Neuron (in vitro differentiated cells): ENCODE measurements at regions not wholly inside any gene's neighbourhood (a gene's known extent, or its start where the extent isn't known, plus 50 kb on each side); places are given as distances from the start of the nearest gene placed in this dataset.
A peak's percentile ranks its signal among the peaks of the same experiment; 100 is the strongest.

Source experiments
- H2AFZ ChIP-seq: one replicate; pipeline ENCODE4 v1.6.1; 2013; ENCODE audit warnings: low read depth, mild to moderate bottlenecking, inconsistent platforms, low read length, moderate library complexity
- H3K27me3 ChIP-seq: one replicate; pipeline ENCODE4 v1.6.1; 2013; ENCODE audit warnings: low read length; ENCODE audit not compliant: insufficient read depth
- H3K36me3 ChIP-seq: one replicate; pipeline ENCODE4 v1.6.1; 2013; ENCODE audit warnings: low read length; ENCODE audit not compliant: insufficient read depth
- H3K4me1 ChIP-seq: one replicate; pipeline ENCODE4 v1.6.1; 2013; ENCODE audit warnings: low read length; ENCODE audit not compliant: insufficient read depth
- H3K4me3 ChIP-seq: 2 replicates; pipeline ENCODE4 v1.5.1; 2013; ENCODE audit warnings: mild to moderate bottlenecking, low read length, moderate library complexity
- H3K9me3 ChIP-seq: one replicate; pipeline ENCODE4 v1.6.1; 2013; ENCODE audit warnings: low read length

DNA sequence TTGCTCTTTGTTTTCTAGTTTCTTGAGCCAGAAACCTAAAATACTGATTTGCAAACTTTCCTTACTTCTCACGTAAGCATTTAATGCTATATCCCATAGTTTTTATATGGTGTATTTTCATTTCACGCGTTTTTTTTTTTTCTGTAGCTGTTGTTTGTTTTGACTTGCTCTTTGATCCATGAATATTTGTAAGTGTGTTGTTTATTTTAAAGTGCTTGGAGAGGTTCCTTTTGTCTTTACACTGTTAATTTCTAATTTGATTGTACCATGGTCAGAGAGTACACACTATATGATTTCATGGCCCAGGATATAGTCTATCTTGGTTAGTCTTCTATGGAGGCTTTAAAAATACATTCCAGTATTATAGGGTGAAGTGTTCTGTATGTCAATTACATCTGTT, 84.8 kb upstream of the RNF217 start:
- no peaks in the 10 kb centered on the region for H3K9me3 ChIP-seq
- no peak overlapping the region for H2AFZ ChIP-seq
- H3K27me3 ChIP-seq: no peaks in the 10 kb centered on the region
- no peak overlapping the region for H3K4me3 ChIP-seq
- H3K4me1 ChIP-seq: no peaks in the 10 kb centered on the region
- H3K36me3 ChIP-seq: no peaks in the 10 kb centered on the region

DNA sequence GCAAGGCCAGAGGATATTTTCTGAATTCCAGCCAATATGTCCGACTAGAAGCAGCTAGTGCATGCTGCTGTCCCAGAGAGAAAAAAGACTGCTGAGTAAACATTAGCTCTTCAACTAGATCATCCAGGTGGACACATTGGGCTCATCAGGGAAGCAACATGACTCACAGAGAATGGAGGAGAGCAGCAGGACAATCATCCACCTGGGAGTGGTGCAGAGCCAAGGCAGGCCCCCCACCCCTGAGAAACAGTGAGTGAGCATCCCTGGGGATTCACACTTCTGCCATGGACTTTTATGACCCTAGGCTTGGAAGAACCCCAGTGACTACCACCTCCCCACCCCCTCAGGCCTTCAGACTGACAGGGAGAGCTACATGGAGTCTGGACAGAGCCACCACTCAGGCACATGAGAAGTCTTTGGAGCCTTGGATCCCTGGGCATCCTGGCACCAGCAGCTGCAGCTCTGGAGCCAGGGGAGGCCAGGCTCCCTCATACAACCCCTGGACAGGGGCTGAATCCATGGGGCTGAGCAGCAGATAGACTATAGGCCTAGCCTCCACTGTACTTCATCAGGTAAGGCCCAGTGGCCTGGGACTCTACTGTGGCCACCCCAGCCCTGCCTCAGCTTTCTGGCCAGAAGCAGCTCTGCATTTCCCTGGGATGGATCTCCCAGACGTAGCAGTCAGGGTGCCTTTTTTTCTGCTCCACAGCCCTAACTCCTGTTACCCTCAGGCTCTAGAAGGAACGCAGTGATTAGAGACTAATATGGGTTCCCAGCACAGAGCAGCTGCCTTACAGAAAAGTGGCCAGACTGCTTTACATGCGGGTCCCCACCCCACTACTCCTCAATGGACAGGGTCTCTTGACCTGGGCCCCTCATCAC, 82.9 kb upstream of the RNF217 start:
- Histone ChIP-seq H3K27me3 (no peaks in the 10 kb centered on the region), H3K36me3 (no peaks in the 10 kb centered on the region), H3K4me1 (no peaks in the 10 kb centered on the region), H2AFZ (no peak overlapping the region), H3K4me3 (no peak overlapping the region), H3K9me3 (no peaks in the 10 kb centered on the region)

DNA sequence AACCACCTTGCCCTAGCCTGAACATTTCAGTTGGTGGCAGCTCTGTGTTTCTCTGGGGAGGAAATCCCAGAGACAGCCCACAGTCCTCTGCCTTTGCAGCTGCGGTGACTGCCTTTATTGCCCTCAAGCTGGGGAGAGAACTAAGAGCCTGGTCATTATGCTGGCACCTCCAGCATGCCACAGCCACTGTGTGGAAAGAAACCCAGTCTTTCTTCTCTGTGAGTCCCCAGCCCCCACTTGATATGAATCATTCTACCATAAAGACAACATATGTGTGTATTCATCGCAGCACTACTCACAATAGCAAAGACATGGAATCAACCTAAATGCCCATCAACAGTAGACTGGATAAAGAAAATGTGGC, 82.3 kb upstream of the RNF217 start:
- Histone ChIP-seq H2AFZ (no peak overlapping the region), H3K4me1 (no peaks in the 10 kb centered on the region), H3K27me3 (no peaks in the 10 kb centered on the region), H3K36me3 (no peaks in the 10 kb centered on the region), H3K4me3 (no peak overlapping the region), H3K9me3 (no peaks in the 10 kb centered on the region)

DNA sequence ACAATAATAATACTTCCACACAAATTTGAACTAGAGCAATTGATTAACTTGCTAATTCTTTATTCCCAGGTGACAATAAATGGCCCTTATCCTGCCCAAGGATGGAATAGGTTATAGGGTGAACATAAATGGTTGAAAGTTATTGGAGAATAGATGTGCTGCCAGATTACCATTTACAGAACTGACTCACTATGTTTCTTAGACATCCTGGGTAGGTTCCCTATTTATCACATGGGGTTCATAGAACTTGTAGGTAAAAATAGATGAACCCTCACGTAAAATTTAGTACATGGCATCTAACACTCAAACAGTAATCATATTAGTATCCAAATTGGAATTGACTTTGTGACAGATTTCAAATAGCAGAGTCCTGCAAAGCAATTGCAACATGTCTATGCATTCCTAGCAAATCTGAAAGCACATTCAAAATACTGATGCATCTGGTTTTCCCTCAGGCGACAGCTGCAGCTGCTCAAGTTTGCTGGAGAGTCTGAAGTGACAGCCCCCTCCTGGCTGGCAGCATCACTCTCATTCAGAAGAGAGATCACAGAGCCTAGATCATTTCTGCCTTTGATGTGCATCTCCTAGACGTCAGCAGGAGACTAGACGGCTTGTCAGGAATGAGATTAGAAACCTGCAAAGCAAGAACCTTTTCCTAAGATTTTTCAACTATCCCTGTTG, 80.2 kb upstream of the RNF217 start:
- no peaks in the 10 kb centered on the region for H3K4me1 ChIP-seq
- H3K4me3 ChIP-seq: no peak overlapping the region
- no peaks in the 10 kb centered on the region for H3K9me3 ChIP-seq
- H2AFZ ChIP-seq: no peak overlapping the region
- no peaks in the 10 kb centered on the region for H3K36me3 ChIP-seq
- H3K27me3 ChIP-seq: no peaks in the 10 kb centered on the region

DNA sequence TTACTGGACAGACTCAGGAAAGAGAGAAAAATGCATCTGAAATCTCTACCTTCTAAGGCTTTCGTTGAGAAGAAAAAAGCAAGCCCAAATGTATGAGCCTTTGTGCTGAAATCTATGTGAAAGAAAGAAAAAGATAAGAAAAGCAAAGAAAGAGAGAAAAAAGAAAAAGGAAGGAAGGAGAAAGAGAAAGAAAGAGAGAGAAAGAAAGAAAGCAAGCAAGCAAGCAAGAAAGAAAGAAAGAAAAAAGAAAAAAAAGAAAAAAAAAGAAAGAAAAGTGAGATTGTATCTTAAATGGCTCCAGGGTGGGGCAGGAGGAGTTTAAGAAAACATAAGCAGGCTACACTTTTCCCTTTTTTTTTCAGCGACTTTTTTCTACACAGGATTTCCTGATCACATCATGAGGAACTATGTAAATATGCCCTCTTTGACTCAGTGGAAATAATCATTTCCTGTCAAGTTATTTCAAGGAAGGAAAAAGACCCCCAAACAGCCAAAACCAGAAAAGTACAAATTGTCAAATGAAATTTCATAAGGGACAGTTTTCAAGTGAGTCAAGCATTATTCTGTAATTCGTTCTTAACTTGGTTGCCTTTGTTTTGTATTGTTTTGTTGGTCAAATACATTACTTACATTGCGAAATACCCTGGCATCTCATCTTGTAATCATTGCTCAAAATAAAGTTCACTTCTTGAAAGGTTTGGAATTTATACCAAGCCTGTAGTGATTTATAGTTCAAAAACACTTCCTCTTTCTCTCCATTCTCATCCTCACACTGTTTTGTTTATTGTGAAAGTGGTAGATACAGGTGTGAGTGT, 79.5 kb upstream of the RNF217 start:
- H3K36me3 ChIP-seq: no peaks in the 10 kb centered on the region

DNA sequence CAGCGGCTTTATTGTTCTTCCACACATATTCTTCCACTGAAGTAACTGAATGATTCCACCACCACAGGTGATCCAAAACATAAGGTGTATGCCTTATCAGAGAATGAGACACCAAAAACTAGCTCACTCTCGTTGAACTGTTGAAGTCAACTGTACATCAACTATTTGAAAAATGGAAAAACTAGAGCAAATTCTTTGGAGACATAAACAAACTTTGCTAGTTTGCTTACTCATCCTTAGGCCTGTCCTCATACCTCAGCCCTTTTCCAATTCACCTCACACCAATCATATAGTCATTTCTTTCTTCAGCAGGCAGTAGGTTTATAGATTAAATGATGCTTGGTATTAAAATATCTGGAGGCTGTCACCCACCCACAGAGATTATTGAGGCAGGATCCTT, 77.1 kb upstream of the RNF217 start:
- no peaks in the 10 kb centered on the region for H3K4me1 ChIP-seq
- H3K4me3 ChIP-seq: no peak overlapping the region
- no peaks in the 10 kb centered on the region for H3K36me3 ChIP-seq
- H2AFZ ChIP-seq: no peak overlapping the region
- no peaks in the 10 kb centered on the region for H3K27me3 ChIP-seq
- no peaks in the 10 kb centered on the region for H3K9me3 ChIP-seq

More for the DNA sequence above, 79.5 kb upstream of the RNF217 start:
- Histone ChIP-seq H2AFZ (peak overlapping the region; percentile 36), H3K9me3 (no peaks in the 10 kb centered on the region), H3K27me3 (no peaks in the 10 kb centered on the region), H3K4me1 (no peaks in the 10 kb centered on the region), H3K4me3 (no peak overlapping the region)

DNA sequence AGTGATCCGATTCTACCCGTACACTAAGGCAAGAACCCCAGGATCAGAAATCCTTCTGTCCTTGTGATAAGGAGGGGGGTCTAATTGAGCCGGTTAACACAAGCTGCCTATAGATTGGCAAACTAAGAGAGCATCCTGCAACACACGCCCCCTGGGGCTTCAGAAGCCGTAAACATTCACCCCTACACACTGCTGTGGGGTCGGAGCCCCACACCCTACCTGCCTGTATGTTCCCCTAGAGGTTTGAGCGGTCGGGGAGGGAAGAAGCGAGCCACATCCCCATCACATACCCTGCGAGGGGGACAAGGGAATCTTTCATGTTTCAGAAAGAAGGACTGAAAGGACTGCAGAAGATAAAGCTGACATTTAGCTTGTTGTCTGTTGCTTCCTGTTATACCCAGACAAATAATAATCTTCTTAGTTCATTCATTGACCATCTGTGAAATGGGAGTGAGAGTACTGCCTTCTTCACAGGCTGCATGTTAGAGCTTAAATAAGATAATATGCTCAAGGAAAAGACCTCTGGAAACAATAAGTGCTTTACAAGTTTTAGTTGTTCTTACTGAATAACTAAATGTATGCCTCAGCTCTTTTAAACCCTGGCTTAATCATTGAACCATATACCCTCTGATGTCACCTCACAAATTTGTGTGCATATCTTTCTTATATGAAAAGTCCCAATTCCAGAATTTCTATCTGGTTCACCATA, 74.2 kb upstream of the RNF217 start:
- H3K27me3 ChIP-seq: no peaks in the 10 kb centered on the region
- H3K4me1 ChIP-seq: no peaks in the 10 kb centered on the region
- H3K4me3 ChIP-seq: no peak overlapping the region
- H2AFZ ChIP-seq: no peak overlapping the region
- H3K9me3 ChIP-seq: no peaks in the 10 kb centered on the region
- no peaks in the 10 kb centered on the region for H3K36me3 ChIP-seq

DNA sequence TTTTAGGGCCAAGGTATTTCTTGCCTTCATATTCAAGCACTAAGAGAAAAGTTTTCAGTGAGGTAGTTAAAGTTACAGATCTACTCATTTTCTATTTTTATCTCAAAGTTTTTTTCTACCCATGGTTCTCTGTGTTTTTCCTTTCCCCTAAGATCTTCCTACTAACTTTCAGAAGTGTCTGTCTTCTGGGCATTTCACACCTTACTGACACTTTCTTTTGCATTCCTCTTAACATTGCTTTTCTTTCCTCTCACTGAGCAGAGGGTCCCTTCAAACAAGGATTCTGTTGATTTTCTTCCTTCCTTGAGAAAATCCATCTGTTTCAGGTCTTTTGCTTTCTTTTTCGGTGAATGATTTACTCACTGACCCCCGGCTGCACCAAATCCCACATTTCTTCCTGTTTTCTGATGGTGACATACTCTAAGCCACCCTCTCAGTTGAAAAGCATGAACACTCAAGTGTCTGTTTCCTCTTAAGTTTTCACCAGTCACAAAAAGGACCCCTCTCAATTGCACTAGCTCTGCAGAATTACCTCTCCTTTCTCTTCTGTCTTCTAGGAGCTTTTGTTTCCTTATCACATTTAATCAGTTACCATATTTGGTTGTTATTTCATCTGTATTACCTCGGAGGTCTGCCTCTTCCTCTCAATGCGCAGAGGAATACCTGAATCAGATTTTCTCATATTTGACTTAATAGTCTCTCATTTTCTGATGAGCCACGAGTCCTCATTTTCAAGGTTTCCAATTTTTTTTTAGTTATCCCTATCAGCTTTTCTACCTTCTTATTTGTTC, 73.5 kb upstream of the RNF217 start:
- Histone ChIP-seq H3K4me1 (no peaks in the 10 kb centered on the region), H3K9me3 (no peaks in the 10 kb centered on the region), H3K4me3 (no peak overlapping the region)

DNA sequence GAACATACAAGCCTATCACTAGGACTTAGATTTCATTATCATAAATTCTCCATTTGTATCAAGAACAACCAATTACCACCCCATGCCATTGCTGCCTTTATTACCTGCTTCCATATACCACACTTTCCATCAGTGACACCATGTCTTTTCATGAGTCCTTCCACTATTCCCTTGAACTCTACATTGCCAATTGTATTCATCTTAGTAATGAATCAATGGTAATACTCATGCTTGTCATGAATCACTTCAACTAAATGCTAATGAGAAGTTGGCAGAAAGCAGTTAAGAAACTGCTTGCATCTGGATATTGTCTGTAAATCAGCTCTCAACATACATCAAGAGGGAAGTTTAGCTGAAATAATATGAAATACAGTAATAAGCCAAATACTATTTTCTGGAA, 61.2 kb upstream of the RNF217 start:
- H3K4me3 ChIP-seq: no peak overlapping the region
- no peak overlapping the region for H2AFZ ChIP-seq
- no peaks in the 10 kb centered on the region for H3K9me3 ChIP-seq
- H3K36me3 ChIP-seq: no peaks in the 10 kb centered on the region
- no peaks in the 10 kb centered on the region for H3K27me3 ChIP-seq
- no peaks in the 10 kb centered on the region for H3K4me1 ChIP-seq

More for the DNA sequence above, 73.5 kb upstream of the RNF217 start:
- no peaks in the 10 kb centered on the region for H3K27me3 ChIP-seq
- no peak overlapping the region for H2AFZ ChIP-seq
- H3K36me3 ChIP-seq: no peaks in the 10 kb centered on the region

DNA sequence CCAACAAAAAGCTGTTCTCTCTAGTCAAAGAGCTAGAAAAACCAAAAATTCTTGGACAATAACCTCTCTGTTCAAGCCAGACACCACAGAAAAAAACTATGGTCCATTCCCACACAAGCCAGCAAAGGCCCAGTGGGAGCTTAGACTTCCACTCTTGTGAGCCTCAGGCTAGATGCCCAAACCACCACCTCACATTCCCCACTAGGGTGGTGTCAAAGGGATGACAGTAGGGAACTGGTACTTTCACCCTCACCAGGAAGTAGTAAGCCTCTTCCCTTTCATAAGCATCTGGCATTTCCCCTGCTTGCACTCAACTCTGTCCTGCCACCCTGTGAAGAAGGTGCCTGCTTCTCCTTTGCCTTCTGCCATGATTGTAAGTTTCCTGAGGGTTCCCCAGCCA, 58.4 kb upstream of the RNF217 start:
- Histone ChIP-seq H3K36me3 (no peaks in the 10 kb centered on the region), H3K27me3 (no peaks in the 10 kb centered on the region), H2AFZ (no peak overlapping the region), H3K4me1 (no peaks in the 10 kb centered on the region), H3K9me3 (no peaks in the 10 kb centered on the region), H3K4me3 (no peak overlapping the region)

DNA sequence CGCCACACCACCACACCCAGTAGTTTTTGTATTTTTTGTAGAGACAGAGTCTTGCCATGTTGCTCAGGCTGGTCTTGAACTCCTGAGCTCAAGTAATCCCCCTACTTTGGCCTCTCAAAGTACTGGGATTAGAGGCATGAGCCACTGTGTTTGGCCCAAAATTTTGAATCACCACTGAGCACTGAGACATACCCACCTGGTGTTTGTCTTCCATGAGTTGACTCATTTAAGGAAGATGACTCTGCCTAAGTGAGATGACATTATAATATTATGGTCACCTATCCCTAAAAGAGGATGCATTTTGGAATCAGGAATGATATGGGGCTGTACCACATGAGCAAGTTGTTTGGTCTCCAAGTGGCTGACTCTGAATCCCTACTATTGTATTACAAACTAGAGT, 54.6 kb upstream of the RNF217 start:
- H3K4me3 ChIP-seq: no peak overlapping the region
- H2AFZ ChIP-seq: no peak overlapping the region
- no peaks in the 10 kb centered on the region for H3K36me3 ChIP-seq
- H3K4me1 ChIP-seq: no peaks in the 10 kb centered on the region
- no peaks in the 10 kb centered on the region for H3K27me3 ChIP-seq
- H3K9me3 ChIP-seq: no peaks in the 10 kb centered on the region
